Chondrocyte (in vitro differentiated cells): ENCODE measurements at regions not wholly inside any gene's neighbourhood (a gene's known extent, or its start where the extent isn't known, plus 50 kb on each side); places are given as distances from the start of the nearest gene placed in this dataset.

Experiments
- DNase-seq: peaks from one replicate; pipeline ENCODE4 v3.0.0; 2021; ENCODE audit warnings: mixed read lengths, low spot score
- H3K27ac Mint-ChIP-seq: one replicate; pipeline ENCODE4 v1.8.0; 2021; ENCODE audit warnings: mild to moderate bottlenecking, moderate library complexity, mixed read lengths; ENCODE audit not compliant: unreplicated experiment
- H3K27me3 Mint-ChIP-seq: 2 replicates; pipeline ENCODE4 v1.8.0; 2021; ENCODE audit warnings: low read depth, mixed read lengths
- H3K36me3 Mint-ChIP-seq: 2 replicates; pipeline ENCODE4 v1.8.0; 2021; ENCODE audit warnings: low read depth, mixed read lengths
- H3K4me1 Mint-ChIP-seq: 2 replicates; pipeline ENCODE4 v1.8.0; 2021; ENCODE audit warnings: low read depth, mild to moderate bottlenecking, mixed read lengths
- H3K4me3 Mint-ChIP-seq: one replicate; pipeline ENCODE4 v1.8.0; 2021; ENCODE audit warnings: mild to moderate bottlenecking, moderate library complexity, mixed read lengths; ENCODE audit not compliant: unreplicated experiment
- H3K9me3 Mint-ChIP-seq: 2 replicates; pipeline ENCODE4 v1.8.0; 2021; ENCODE audit warnings: low read depth, mixed read lengths
- CTCF ChIP-seq: fragments of 200-600 bp; sonication (generic); IDR thresholded peaks from 2 replicates; pipeline ENCODE4 v1.5.0; 2021; ENCODE audit warnings: antibody characterized with exemption, mild to moderate bottlenecking, moderate library complexity

- Mint-ChIP-seq H3K9me3 (peaks cover 3% of the 10 kb centered on the region), H3K4me1 (no peaks in the 10 kb centered on the region), H3K36me3 (no peaks in the 10 kb centered on the region), H3K27ac (no peak overlapping the region), H3K27me3 (peaks cover 42% of the 10 kb centered on the region), H3K4me3 (no peak overlapping the region)
- no peak for TF ChIP-seq CTCF
- peak; percentile 35 for DNase-seq
Observed at GRCh38 chr3:13142552-13143380, 69.5 kb upstream of the IQSEC1 start.

DNA sequence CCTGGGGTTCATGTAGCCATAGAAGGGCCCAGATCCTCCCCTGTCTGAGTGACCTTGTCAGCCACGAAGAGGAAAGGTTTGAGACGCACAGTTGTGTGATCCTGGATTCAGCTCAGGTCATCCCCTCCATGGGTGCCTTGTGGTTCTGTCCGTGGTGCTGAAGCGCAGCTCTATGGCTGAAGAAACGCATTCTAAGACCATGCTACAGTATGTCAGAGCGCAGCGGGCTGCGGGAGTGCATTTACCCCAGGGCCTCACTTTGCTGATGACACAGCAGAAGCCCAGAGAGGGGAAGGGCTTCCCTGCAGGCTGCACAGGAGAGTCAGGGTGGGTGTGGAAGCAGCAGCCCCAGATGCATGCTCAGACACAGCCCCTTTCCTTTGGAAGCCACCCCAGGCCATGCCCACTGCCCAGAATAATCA is 68.8 kb upstream of the IQSEC1 start:
- Mint-ChIP-seq H3K36me3 (no peaks in the 10 kb centered on the region), H3K9me3 (no peaks in the 10 kb centered on the region), H3K27me3 (peaks cover 46% of the 10 kb centered on the region), H3K4me3 (no peak overlapping the region), H3K27ac (no peak overlapping the region), H3K4me1 (no peaks in the 10 kb centered on the region)
- no peak for TF ChIP-seq CTCF
- peak; percentile 55 for DNase-seq

DNA sequence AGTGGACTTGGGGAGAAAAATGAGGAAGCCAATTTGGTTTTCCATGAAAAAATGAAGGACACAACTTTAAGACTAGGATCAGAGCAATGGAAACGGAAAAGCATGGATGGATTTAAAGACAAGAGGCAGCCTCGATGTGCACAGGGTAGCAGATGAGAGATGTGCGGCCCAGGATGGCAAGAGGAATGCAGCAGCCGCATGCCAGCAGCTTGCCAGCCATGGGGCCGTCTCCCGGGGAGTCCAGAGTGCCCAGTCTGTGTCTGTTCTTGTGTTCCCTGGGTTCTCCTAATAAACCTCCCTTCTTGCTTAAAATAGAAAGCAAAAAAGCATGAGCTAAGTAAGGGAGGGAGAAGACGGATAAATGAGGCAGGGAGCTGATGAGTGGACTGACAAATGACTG is 68.0 kb upstream of the IQSEC1 start:
- no peak for TF ChIP-seq CTCF
- Mint-ChIP-seq H3K4me1 (no peaks in the 10 kb centered on the region), H3K36me3 (no peaks in the 10 kb centered on the region), H3K9me3 (no peaks in the 10 kb centered on the region), H3K27me3 (peaks cover 51% of the 10 kb centered on the region), H3K27ac (no peak overlapping the region), H3K4me3 (no peak overlapping the region)
- peak; percentile 46 for DNase-seq

DNA sequence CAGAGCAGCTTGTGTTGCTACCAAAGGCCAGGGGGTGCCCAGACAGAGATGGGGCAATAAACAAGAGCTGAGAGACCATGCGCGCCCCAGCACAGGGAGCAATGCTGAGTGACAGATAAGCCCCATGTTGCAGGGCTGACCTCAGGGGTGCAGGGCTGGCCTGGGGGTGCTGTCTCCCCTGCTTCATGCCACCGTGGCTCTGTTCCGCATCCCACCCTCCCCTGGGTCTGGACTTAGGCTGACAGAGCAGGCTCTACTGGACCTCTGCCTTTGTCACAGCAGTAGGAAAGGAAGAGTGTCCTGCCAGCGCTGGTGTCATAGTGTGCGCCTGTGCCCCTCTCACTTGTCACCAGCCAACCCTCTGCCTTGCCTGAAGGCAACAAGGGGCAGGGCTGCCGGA is 67.4 kb upstream of the IQSEC1 start:
- H3K36me3 Mint-ChIP-seq: no peaks in the 10 kb centered on the region
- H3K27ac Mint-ChIP-seq: no peak overlapping the region
- peak; percentile 72 for DNase-seq
- H3K4me3 Mint-ChIP-seq: no peak overlapping the region
- H3K9me3 Mint-ChIP-seq: no peaks in the 10 kb centered on the region
- H3K27me3 Mint-ChIP-seq: peaks cover 54% of the 10 kb centered on the region
- H3K4me1 Mint-ChIP-seq: no peaks in the 10 kb centered on the region
- no peak for TF ChIP-seq CTCF

DNA sequence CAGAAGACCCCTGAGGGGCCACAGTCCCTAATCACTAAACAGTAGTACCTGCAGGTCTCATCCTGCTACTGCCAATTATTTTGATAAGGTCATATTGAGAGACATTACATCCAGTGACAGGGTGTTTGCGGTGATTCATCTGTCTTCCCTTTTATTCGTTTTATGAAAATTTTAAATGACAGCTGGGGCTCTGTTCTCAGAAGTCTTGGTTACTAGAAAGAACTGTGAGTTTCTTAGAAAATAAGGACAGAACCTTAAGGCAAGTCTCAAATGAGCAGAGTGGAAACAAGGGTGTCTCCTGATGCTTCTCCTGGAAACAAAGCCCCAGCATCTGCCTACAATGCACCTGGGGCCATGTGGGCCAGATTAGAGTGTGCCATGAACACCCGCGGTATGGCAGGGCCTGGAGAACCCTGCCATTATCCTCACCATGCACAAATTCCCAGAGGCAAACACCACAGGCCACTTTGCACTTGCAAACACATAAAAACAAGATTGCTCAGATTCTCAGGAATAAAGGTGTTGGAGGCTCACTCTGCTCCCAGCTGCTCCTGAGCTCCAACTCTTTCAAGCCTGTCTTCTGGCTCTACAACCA is 66.3 kb upstream of the IQSEC1 start:
- Mint-ChIP-seq H3K27ac (no peak overlapping the region), H3K4me3 (no peak overlapping the region), H3K27me3 (peaks cover 48% of the 10 kb centered on the region), H3K4me1 (no peaks in the 10 kb centered on the region), H3K9me3 (no peaks in the 10 kb centered on the region), H3K36me3 (no peaks in the 10 kb centered on the region)
- DNase-seq: no peak
- TF ChIP-seq CTCF: no peak
